Panc1 (cell line): ENCODE measurements at regions not wholly inside any gene's neighbourhood (a gene's known extent, or its start where the extent isn't known, plus 50 kb on each side); places are given as distances from the start of the nearest gene placed in this dataset.
A peak's percentile ranks its signal among the peaks of the same experiment; 100 is the strongest.

Experiments
- ATAC-seq: fragments of 200-7000 bp; cut with Tn5 transposase; 2 replicates; pipeline ENCODE4 v1.9.1; 2020; ENCODE audit warnings: mild to moderate bottlenecking, moderate library complexity
- BruUV-seq: library from RNA; stranded (reverse); fragments of 400-500 nt; replicated peaks from 2 replicates; lab custom pipeline; 2021; lab: Mats Ljungman, UMichigan
- CTCF ChIA-PET: fragments of 300-600 bp; sonication (Branson Sonifier 250); formaldehyde crosslinking; loops from one replicate; lab custom pipeline; 2022; ENCODE audit warnings: antibody characterized with exemption; lab: Charles Lee
- POLR2A ChIA-PET: fragments of 300-600 bp; sonication (Branson Sonifier 250); formaldehyde crosslinking; loops from one replicate; lab custom pipeline; 2022; ENCODE audit warnings: antibody characterized with exemption; lab: Charles Lee
- DNase-seq: peaks from one replicate; pipeline ENCODE4 v3.0.0-alpha.2; 2010; ENCODE audit warnings: low read depth, low spot score
- H3K27ac ChIP-seq: 2 replicates; pipeline ENCODE4 v1.5.1; 2011; ENCODE audit warnings: mild to moderate bottlenecking, low read length, inconsistent platforms
- H3K27me3 ChIP-seq: fragments of 200-500 bp; sonication (Bioruptor generic); 2 replicates; pipeline ENCODE4 v1.6.0; 2014; ENCODE audit warnings: low read length, inconsistent platforms; ENCODE audit not compliant: control insufficient read depth, insufficient read depth
- H3K36me3 ChIP-seq: fragments of 200-500 bp; sonication (Bioruptor generic); 2 replicates; pipeline ENCODE4 v1.5.1; 2014; ENCODE audit warnings: inconsistent platforms, mild to moderate bottlenecking, low read length, moderate library complexity; ENCODE audit not compliant: control insufficient read depth, insufficient read depth
- H3K4me1 ChIP-seq: 2 replicates; pipeline ENCODE4 v1.5.1; 2011; ENCODE audit warnings: inconsistent platforms, mild to moderate bottlenecking, low read length, moderate library complexity; ENCODE audit not compliant: control insufficient read depth, insufficient read depth
- H3K4me3 ChIP-seq, 2 experiments: 2 replicates each; pipeline ENCODE4 v1.5.1; 2011 to 2012; ENCODE audit warnings: low read depth in 2 of 2, low read length in 2 of 2, mild to moderate bottlenecking in 2 of 2, inconsistent platforms in 1 of 2, moderate library complexity in 1 of 2
- H3K9me3 ChIP-seq: fragments of 200-500 bp; sonication (Bioruptor generic); 2 replicates; pipeline ENCODE4 v1.5.1; 2014; ENCODE audit warnings: low read depth, mild to moderate bottlenecking, inconsistent platforms, low read length, moderate library complexity; ENCODE audit not compliant: control insufficient read depth, insufficient read depth
- CTCF ChIP-seq: fragments of 450-650 bp; IDR thresholded peaks from 2 replicates; pipeline ENCODE4 v1.5.1; 2017; ENCODE audit warnings: mild to moderate bottlenecking
- POLR2AphosphoS5 ChIP-seq: IDR thresholded peaks from 2 replicates; pipeline ENCODE4 v1.6.1; 2012; ENCODE audit warnings: mild to moderate bottlenecking, low read depth, low read length, moderate library complexity
- SIN3A ChIP-seq: IDR thresholded peaks from 2 replicates; pipeline ENCODE4 v1.6.1; 2012; ENCODE audit warnings: low read depth, mild to moderate bottlenecking, low read length, moderate library complexity, borderline replicate concordance; ENCODE audit not compliant: insufficient read depth
- TCF7L2 ChIP-seq: IDR thresholded peaks from 2 replicates; pipeline ENCODE4 v1.6.1; 2011; ENCODE audit warnings: mild to moderate bottlenecking, low read depth, low read length, inconsistent platforms
- in situ Hi-C: cut with HindIII; loops from 2 replicates; pipeline ENCODE4 v1.10.0; 2016; ENCODE audit warnings: low sequenced_read_pairs, low pct_unique_long_range_greater_than_20kb
- intact Hi-C: fragments of 100-400 bp; cut with micrococcal nuclease; formaldehyde crosslinking; loops from one replicate; pipeline ENCODE4 v1.10.0; 2022; ENCODE audit not compliant: unreplicated experiment
- TF ChIP-seq, protein P1 (sequence below), 2 experiments: IDR thresholded peaks; 2 replicates each; pipeline ENCODE4 v1.6.1; 2011 to 2012; ENCODE audit warnings: low read depth in 2 of 2, control low read depth in 1 of 2, low read length in 1 of 2, mild to moderate bottlenecking in 1 of 2, moderate library complexity in 1 of 2; ENCODE audit not compliant: insufficient read depth in 1 of 2

GRCh38 chr12:75656648-75657047, 145.2 kb upstream of the KRR1 start:
- peaks cover 18% of the 10 kb centered on the region; the same call in 1 of the 2 replicates for H3K9me3 ChIP-seq
- H3K4me3 ChIP-seq = no peak overlapping the region
- no peaks in the 10 kb centered on the region for H3K36me3 ChIP-seq
- DNase-seq = no peak
- intact Hi-C loops (no loop called here), in situ Hi-C loops (no loop called here)
- no peaks in the 10 kb centered on the region for H3K27me3 ChIP-seq
- BruUV-seq = no TSS peak
- peaks cover 37% of the 10 kb centered on the region for H3K4me1 ChIP-seq
- TF ChIP-seq SIN3A (no peak), CTCF (no peak), POLR2AphosphoS5 (no peak)
- ChIA-PET CTCF (no interaction called here), POLR2A (no interaction called here)
- ATAC-seq = no peak
- H3K27ac ChIP-seq = peak overlapping the region; percentile 94

DNA sequence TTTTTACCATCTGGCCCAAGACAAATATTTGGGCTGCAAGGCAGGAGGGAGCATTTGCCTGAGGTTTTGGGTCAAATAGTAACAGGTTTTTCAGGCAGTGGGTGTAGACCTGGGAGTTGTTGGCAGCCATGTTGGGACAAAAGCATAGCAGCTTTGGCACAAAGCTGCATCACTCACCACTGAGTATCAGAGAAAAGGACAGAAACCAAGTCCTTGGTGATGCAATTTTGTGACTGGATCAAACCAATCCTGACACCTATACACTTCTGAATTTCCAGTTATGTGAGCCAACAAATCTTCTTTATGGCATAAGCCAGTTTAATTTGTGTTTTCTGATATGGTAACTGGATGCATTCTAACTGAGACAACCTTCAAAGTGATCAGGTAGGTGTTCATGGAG, 144.8 kb upstream of the KRR1 start:
- no TSS peak for BruUV-seq
- Histone ChIP-seq H3K27me3 (no peaks in the 10 kb centered on the region), H3K4me3 (no peak overlapping the region), H3K4me1 (peaks cover 33% of the 10 kb centered on the region), H3K9me3 (peaks cover 15% of the 10 kb centered on the region; the same call in 1 of the 2 replicates), H3K27ac (peak overlapping the region; percentile 94), H3K36me3 (no peaks in the 10 kb centered on the region)
- DNase-seq (no peak), ATAC-seq (no peak)
- CTCF ChIA-PET = no interaction called here
- intact Hi-C loops (no loop called here), in situ Hi-C loops (no loop called here)
- POLR2A ChIA-PET = no interaction called here
- no peak for TF ChIP-seq POLR2AphosphoS5
- no peak for TF ChIP-seq TCF7L2
- TF ChIP-seq SIN3A = no peak
- TF ChIP-seq, protein P1, sequence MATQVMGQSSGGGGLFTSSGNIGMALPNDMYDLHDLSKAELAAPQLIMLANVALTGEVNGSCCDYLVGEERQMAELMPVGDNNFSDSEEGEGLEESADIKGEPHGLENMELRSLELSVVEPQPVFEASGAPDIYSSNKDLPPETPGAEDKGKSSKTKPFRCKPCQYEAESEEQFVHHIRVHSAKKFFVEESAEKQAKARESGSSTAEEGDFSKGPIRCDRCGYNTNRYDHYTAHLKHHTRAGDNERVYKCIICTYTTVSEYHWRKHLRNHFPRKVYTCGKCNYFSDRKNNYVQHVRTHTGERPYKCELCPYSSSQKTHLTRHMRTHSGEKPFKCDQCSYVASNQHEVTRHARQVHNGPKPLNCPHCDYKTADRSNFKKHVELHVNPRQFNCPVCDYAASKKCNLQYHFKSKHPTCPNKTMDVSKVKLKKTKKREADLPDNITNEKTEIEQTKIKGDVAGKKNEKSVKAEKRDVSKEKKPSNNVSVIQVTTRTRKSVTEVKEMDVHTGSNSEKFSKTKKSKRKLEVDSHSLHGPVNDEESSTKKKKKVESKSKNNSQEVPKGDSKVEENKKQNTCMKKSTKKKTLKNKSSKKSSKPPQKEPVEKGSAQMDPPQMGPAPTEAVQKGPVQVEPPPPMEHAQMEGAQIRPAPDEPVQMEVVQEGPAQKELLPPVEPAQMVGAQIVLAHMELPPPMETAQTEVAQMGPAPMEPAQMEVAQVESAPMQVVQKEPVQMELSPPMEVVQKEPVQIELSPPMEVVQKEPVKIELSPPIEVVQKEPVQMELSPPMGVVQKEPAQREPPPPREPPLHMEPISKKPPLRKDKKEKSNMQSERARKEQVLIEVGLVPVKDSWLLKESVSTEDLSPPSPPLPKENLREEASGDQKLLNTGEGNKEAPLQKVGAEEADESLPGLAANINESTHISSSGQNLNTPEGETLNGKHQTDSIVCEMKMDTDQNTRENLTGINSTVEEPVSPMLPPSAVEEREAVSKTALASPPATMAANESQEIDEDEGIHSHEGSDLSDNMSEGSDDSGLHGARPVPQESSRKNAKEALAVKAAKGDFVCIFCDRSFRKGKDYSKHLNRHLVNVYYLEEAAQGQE (IDR thresholded peaks at IDR 0.05; ENCODE audit: insufficient read depth in 1 of 2, low read depth in 2 of 2, low read length in 1 of 2) = no peak
- TF ChIP-seq CTCF = no peak
